GM12878 (cell line): ENCODE measurements at regions not wholly inside any gene's neighbourhood (a gene's known extent, or its start where the extent isn't known, plus 50 kb on each side); places are given as distances from the start of the nearest gene placed in this dataset.

Source experiments
- CHD2 ChIP-seq: IDR thresholded peaks from 2 replicates; pipeline ENCODE4 v1.6.1; 2011; ENCODE audit warnings: low read depth, low read length, improper control_type of control experiment, borderline replicate concordance
- ELK1 ChIP-seq: IDR thresholded peaks from 2 replicates; pipeline ENCODE4 v1.6.1; 2012; ENCODE audit warnings: low read depth, low read length, improper control_type of control experiment
- POLR2AphosphoS5 ChIP-seq: IDR thresholded peaks from 2 replicates; pipeline ENCODE4 v1.6.1; 2011; ENCODE audit warnings: mild to moderate bottlenecking, low read length, inconsistent platforms
- PRDM15 ChIP-seq: fragments of 450-650 bp; formaldehyde crosslinking; IDR thresholded peaks from 2 replicates; pipeline ENCODE4 v1.4.0; 2020; ENCODE audit warnings: mild to moderate bottlenecking, moderate library complexity
- SPI1 ChIP-seq: IDR thresholded peaks from 2 replicates; pipeline ENCODE4 v1.6.1; 2011; ENCODE audit warnings: low read depth, mild to moderate bottlenecking, low read length, moderate library complexity, borderline replicate concordance; ENCODE audit not compliant: insufficient read depth
- YY1 ChIP-seq: IDR thresholded peaks from 2 replicates; pipeline ENCODE4 v1.6.1; 2011; ENCODE audit warnings: low read depth, mild to moderate bottlenecking, low read length
- ZZZ3 ChIP-seq: IDR thresholded peaks from 2 replicates; pipeline ENCODE4 v1.6.1; 2011; ENCODE audit warnings: low read depth; ENCODE audit not compliant: control insufficient read depth, insufficient read length

GRCh38 chr5:56684159-56684558 lies 131.2 kb upstream of the MAP3K1 start:
- TF ChIP-seq POLR2AphosphoS5 (no peak), PRDM15 (no peak), CHD2 (no peak), SPI1 (no peak), YY1 (no peak), ZZZ3 (no peak), ELK1 (no peak)
